H1 (cell line): ENCODE measurements at regions not wholly inside any gene's neighbourhood (a gene's known extent, or its start where the extent isn't known, plus 50 kb on each side); places are given as distances from the start of the nearest gene placed in this dataset.

ENCODE experiments used
- CTCF ChIA-PET: fragments of 300-600 bp; sonication (Branson Sonifier 250); formaldehyde crosslinking; loops from one replicate; lab custom pipeline; 2021; ENCODE audit not compliant: partially characterized antibody; lab: Charles Lee
- POLR2A ChIA-PET: fragments of 300-600 bp; sonication (Branson Sonifier 250); formaldehyde crosslinking; loops from one replicate; lab custom pipeline; 2021; ENCODE audit warnings: inconsistent platforms; ENCODE audit not compliant: partially characterized antibody; lab: Charles Lee
- DNase-seq, 2 experiments: peaks; one replicate each; pipeline versions ENCODE4 v3.0.0 to v3.0.0-alpha.2; 2010 to 2022; ENCODE audit warnings: low spot score in 2 of 2, low read depth in 1 of 2, mixed read lengths in 1 of 2
- FAIRE-seq: peaks from 2 replicates; lab custom pipeline; 2011; peaks lifted over from hg19 to GRCh38; lab: Jason Lieb, UNC
- H2AFZ ChIP-seq: 2 replicates; pipeline ENCODE4 v1.8.1; 2012; ENCODE audit warnings: low read length, inconsistent platforms
- H2AK5ac ChIP-seq: 2 replicates; pipeline ENCODE4 v1.6.1; 2013; ENCODE audit warnings: low read depth, low read length
- H2BK120ac ChIP-seq: replicated peaks from 2 replicates; pipeline ENCODE3; 2013; ENCODE audit warnings: low read depth, low read length, inconsistent platforms
- H2BK12ac ChIP-seq: 2 replicates; pipeline ENCODE4 v1.6.1; 2013; ENCODE audit warnings: low read depth, low read length
- H2BK15ac ChIP-seq: 2 replicates; pipeline ENCODE4 v1.6.1; 2013; ENCODE audit warnings: low read length
- H2BK20ac ChIP-seq: 2 replicates; pipeline ENCODE4 v1.6.1; 2013; ENCODE audit warnings: low read length
- H2BK5ac ChIP-seq: 2 replicates; pipeline ENCODE4 v1.6.1; 2013; ENCODE audit warnings: low read depth, low read length
- H3K14ac ChIP-seq: 2 replicates; pipeline ENCODE4 v1.6.1; 2013; ENCODE audit warnings: inconsistent platforms; ENCODE audit not compliant: insufficient read length
- H3K18ac ChIP-seq: 2 replicates; pipeline ENCODE4 v1.6.1; 2013; ENCODE audit warnings: low read length; ENCODE audit errors: extremely low read depth
- H3K23ac ChIP-seq: 2 replicates; pipeline ENCODE4 v1.6.1; 2013; ENCODE audit warnings: inconsistent platforms; ENCODE audit not compliant: insufficient read length
- H3K23me2 ChIP-seq: 2 replicates; pipeline ENCODE4 v1.6.1; 2013; ENCODE audit warnings: low read depth, low read length
- H3K27ac ChIP-seq: 2 replicates; pipeline ENCODE4 v1.6.1; 2011; ENCODE audit warnings: low read depth, low read length, inconsistent platforms
- H3K27me3 ChIP-seq, 4 experiments: replicated peaks in 1 of 4; 1 replicate in 1 of 4; 2 replicates in 3 of 4; pipeline versions ENCODE4 v1.6.1 to v1.8.1; 2011 to 2013; ENCODE audit warnings: low read length in 3 of 4, mild to moderate bottlenecking in 3 of 4, inconsistent platforms in 2 of 4, mixed read lengths in 2 of 4, moderate library complexity in 1 of 4; ENCODE audit not compliant: control insufficient read depth in 3 of 4, insufficient read depth in 3 of 4; ENCODE audit errors: extremely low read depth in 1 of 4
- H3K36me3 ChIP-seq, 4 experiments: 2 replicates each; pipeline versions ENCODE4 v1.6.1 to v1.8.1; 2011 to 2013; ENCODE audit warnings: mild to moderate bottlenecking in 4 of 4, low read length in 3 of 4, moderate library complexity in 2 of 4, control low read depth in 1 of 4, inconsistent platforms in 1 of 4; ENCODE audit not compliant: insufficient read depth in 4 of 4, control insufficient read depth in 2 of 4
- H3K4ac ChIP-seq: replicated peaks from 2 replicates; pipeline ENCODE3; 2013; ENCODE audit warnings: low read length, low read depth, mixed read lengths, inconsistent platforms; ENCODE audit not compliant: insufficient read length
- H3K4me1 ChIP-seq, 4 experiments: replicated peaks in 1 of 4; 1 replicate in 1 of 4; 2 replicates in 3 of 4; pipeline versions ENCODE4 v1.6.1 to v1.8.1; 2011 to 2013; ENCODE audit warnings: low read length in 3 of 4, inconsistent platforms in 2 of 4, mixed read lengths in 1 of 4; ENCODE audit not compliant: insufficient read depth in 4 of 4, control insufficient read depth in 3 of 4
- H3K4me2 ChIP-seq, 2 experiments: 2 replicates each; pipeline versions ENCODE4 v1.6.1 to v1.8.1; 2011 to 2013; ENCODE audit warnings: low read depth in 2 of 2, low read length in 2 of 2, control low read depth in 1 of 2, inconsistent platforms in 1 of 2, mild to moderate bottlenecking in 1 of 2; ENCODE audit not compliant: insufficient read depth in 1 of 2
- H3K4me3 ChIP-seq, 4 experiments: fragments of 200-600, 300-600 bp in 1 of 4; sonication (generic), shearing (Covaris generic), sonication (Bioruptor Twin) in 1 of 4; 2 replicates each; pipeline versions ENCODE4 v1.5.1 to v1.8.1; 2011 to 2016; ENCODE audit warnings: low read length in 4 of 4, low read depth in 3 of 4, control low read depth in 2 of 4, inconsistent platforms in 2 of 4, mild to moderate bottlenecking in 2 of 4, mixed read lengths in 1 of 4, moderate library complexity in 1 of 4; ENCODE audit not compliant: insufficient read depth in 2 of 4; ENCODE audit errors: extremely low read depth in 1 of 4
- H3K56ac ChIP-seq: replicated peaks from 2 replicates; pipeline ENCODE3; 2013; ENCODE audit warnings: low read depth, mild to moderate bottlenecking, mixed read lengths, low read length, inconsistent platforms; ENCODE audit not compliant: insufficient read length
- H3K79me1 ChIP-seq: 2 replicates; pipeline ENCODE4 v1.6.1; 2013; ENCODE audit warnings: low read depth, low read length, control low read depth
- H3K79me2 ChIP-seq, 2 experiments: 2 replicates each; pipeline versions ENCODE4 v1.6.1 to v1.8.1; 2012 to 2013; ENCODE audit warnings: low read length in 2 of 2, mild to moderate bottlenecking in 2 of 2, inconsistent platforms in 1 of 2; ENCODE audit not compliant: insufficient read depth in 2 of 2, control insufficient read depth in 1 of 2
- H3K9ac ChIP-seq, 4 experiments: replicated peaks in 1 of 4; 1 replicate in 1 of 4; 2 replicates in 3 of 4; pipeline versions ENCODE4 v1.6.1 to v1.8.1; 2011 to 2013; ENCODE audit warnings: low read depth in 3 of 4, low read length in 3 of 4, control low read depth in 2 of 4, mild to moderate bottlenecking in 2 of 4, moderate library complexity in 2 of 4, inconsistent platforms in 1 of 4; ENCODE audit errors: extremely low read depth in 1 of 4
- H3K9me3 ChIP-seq, 2 experiments: 2 replicates each; pipeline versions ENCODE4 v1.6.1 to v1.8.1; 2012 to 2013; ENCODE audit warnings: mild to moderate bottlenecking in 2 of 2, moderate library complexity in 2 of 2, control low read depth in 1 of 2, inconsistent platforms in 1 of 2, low read depth in 1 of 2, low read length in 1 of 2, mixed read lengths in 1 of 2; ENCODE audit not compliant: insufficient read depth in 2 of 2
- H4K20me1 ChIP-seq, 2 experiments: replicated peaks in 1 of 2; 2 replicates each; pipeline versions ENCODE3 to v1.8.1; 2011 to 2013; ENCODE audit warnings: inconsistent platforms in 2 of 2, low read length in 2 of 2, mild to moderate bottlenecking in 1 of 2; ENCODE audit not compliant: insufficient read depth in 2 of 2, control insufficient read depth in 1 of 2
- H4K5ac ChIP-seq: 2 replicates; pipeline ENCODE4 v1.6.1; 2013; ENCODE audit warnings: low read length, low read depth, mixed read lengths, inconsistent platforms; ENCODE audit not compliant: insufficient read length
- H4K8ac ChIP-seq: 2 replicates; pipeline ENCODE4 v1.8.0; 2013; ENCODE audit warnings: mild to moderate bottlenecking, moderate library complexity, low read length, inconsistent platforms; ENCODE audit not compliant: insufficient read depth; ENCODE audit errors: extremely low read depth
- H4K91ac ChIP-seq: replicated peaks from 2 replicates; pipeline ENCODE3; 2013; ENCODE audit warnings: low read length, mixed read lengths, inconsistent platforms; ENCODE audit not compliant: insufficient read length
- ATF2 ChIP-seq: IDR thresholded peaks from 2 replicates; pipeline ENCODE4 v1.6.1; 2012; ENCODE audit warnings: low read length, inconsistent platforms
- CEBPB ChIP-seq: IDR thresholded peaks from 2 replicates; pipeline ENCODE4 v1.6.1; 2012; ENCODE audit warnings: low read depth, low read length
- CHD1 ChIP-seq: IDR thresholded peaks from 2 replicates; pipeline ENCODE4 v1.6.1; 2012; ENCODE audit warnings: low read depth, low read length, improper control_type of control experiment
- CHD2 ChIP-seq: IDR thresholded peaks from 2 replicates; pipeline ENCODE4 v1.6.1; 2012; ENCODE audit warnings: low read length, improper control_type of control experiment
- CREB1 ChIP-seq: IDR thresholded peaks from 2 replicates; pipeline ENCODE4 v1.6.1; 2012; ENCODE audit warnings: inconsistent platforms
- JUN ChIP-seq: IDR thresholded peaks from 2 replicates; pipeline ENCODE4 v1.6.1; 2011; ENCODE audit warnings: low read depth, mild to moderate bottlenecking, improper control_type of control experiment, low read length
- JUND ChIP-seq: IDR thresholded peaks from 2 replicates; pipeline ENCODE4 v1.6.1; 2011; ENCODE audit warnings: mild to moderate bottlenecking, improper control_type of control experiment, low read length
- PHF8 ChIP-seq: fragments of 200-600 bp; sonication (generic); conservative IDR thresholded peaks from 2 replicates; pipeline ENCODE4 v1.7.1; 2012; ENCODE audit warnings: low read depth, mild to moderate bottlenecking, inconsistent platforms, low read length, moderate library complexity
- POLR2A ChIP-seq, 2 experiments: IDR thresholded peaks; 1 replicate in 1 of 2; 2 replicates in 1 of 2; pipeline ENCODE4 v1.6.1; 2011; ENCODE audit warnings: low read depth in 2 of 2, low read length in 2 of 2, mild to moderate bottlenecking in 2 of 2; ENCODE audit errors: control extremely low read depth in 1 of 2
- RFX5 ChIP-seq: IDR thresholded peaks from 2 replicates; pipeline ENCODE4 v1.6.1; 2011; ENCODE audit warnings: low read depth, low read length, improper control_type of control experiment, borderline replicate concordance
- RNF2 ChIP-seq: fragments of 200-900, 300-1000 bp; sonication (generic); IDR thresholded peaks from 2 replicates; pipeline ENCODE4 v1.7.1; 2016; ENCODE audit warnings: borderline replicate concordance, low read depth, mild to moderate bottlenecking, antibody characterized with exemption, low read length; ENCODE audit not compliant: poor library complexity, severe bottlenecking; ENCODE audit errors: missing control alignments
- TBP ChIP-seq: IDR thresholded peaks from 2 replicates; pipeline ENCODE4 v1.6.1; 2011; ENCODE audit warnings: low read depth, low read length, improper control_type of control experiment
- TCF12 ChIP-seq: IDR thresholded peaks from 2 replicates; pipeline ENCODE4 v1.6.1; 2011; ENCODE audit warnings: low read depth, mild to moderate bottlenecking, low read length
- USF2 ChIP-seq: IDR thresholded peaks from 2 replicates; pipeline ENCODE4 v1.6.1; 2011; ENCODE audit warnings: low read length, improper control_type of control experiment

GRCh38 chr14:42563313-42563712 is 956.6 kb downstream of the LRFN5 start:
- H3K4me3 ChIP-seq = no peak overlapping the region
- H3K56ac ChIP-seq = no peak overlapping the region
- H4K8ac ChIP-seq = no peak overlapping the region
- H3K4me2 ChIP-seq = no peak overlapping the region
- H3K79me1 ChIP-seq = no peaks in the 10 kb centered on the region
- H3K14ac ChIP-seq = no peak overlapping the region
- no peaks in the 10 kb centered on the region for H3K9me3 ChIP-seq
- H3K36me3 ChIP-seq = no peaks in the 10 kb centered on the region
- H2BK15ac ChIP-seq = no peak overlapping the region
- H2AK5ac ChIP-seq = no peak overlapping the region
- no peak overlapping the region for H2AFZ ChIP-seq
- no peaks in the 10 kb centered on the region for H3K79me2 ChIP-seq
- H2BK20ac ChIP-seq = no peak overlapping the region
- no peak overlapping the region for H2BK120ac ChIP-seq
- H3K9ac ChIP-seq = no peak overlapping the region
- ChIA-PET CTCF (no interaction called here), POLR2A (no interaction called here)
- H3K23me2 ChIP-seq = no peaks in the 10 kb centered on the region; the same call in 1 of the 2 replicates
- no peak overlapping the region for H3K4ac ChIP-seq
- DNase-seq (no peak), FAIRE-seq (no peak)
- no peak overlapping the region for H2BK5ac ChIP-seq
- no peak overlapping the region for H2BK12ac ChIP-seq
- H3K4me1 ChIP-seq = no peaks in the 10 kb centered on the region
- no peak overlapping the region for H3K18ac ChIP-seq
- H3K23ac ChIP-seq = no peak overlapping the region
- no peak overlapping the region for H3K27ac ChIP-seq
- no peak overlapping the region for H4K5ac ChIP-seq
- no peaks in the 10 kb centered on the region for H4K20me1 ChIP-seq
- no peaks in the 10 kb centered on the region for H3K27me3 ChIP-seq
- no peak overlapping the region for H4K91ac ChIP-seq
- TF ChIP-seq POLR2A (IDR thresholded peaks at IDR 0.05; ENCODE audit: control extremely low read depth in 1 of 2, low read depth in 2 of 2, low read length in 2 of 2) (no peak), RFX5 (no peak), CHD1 (no peak), RNF2 (no peak), TCF12 (no peak), USF2 (no peak), PHF8 (no peak), JUN (no peak), CREB1 (no peak), JUND (no peak), TBP (no peak), ATF2 (no peak), CHD2 (no peak), CEBPB (no peak)
